IMR-90 (cell line): ENCODE measurements at regions not wholly inside any gene's neighbourhood (a gene's known extent, or its start where the extent isn't known, plus 50 kb on each side); places are given as distances from the start of the nearest gene placed in this dataset.

Experiments used
- ATAC-seq: fragments of 200-7000 bp; cut with Tn5 transposase; 2 replicates; pipeline ENCODE4 v1.9.1; 2020; ENCODE audit warnings: low read depth, mild to moderate bottlenecking, moderate library complexity
- BruUV-seq: library from RNA; stranded (reverse); fragments of 400-500 nt; replicated peaks from 2 replicates; lab custom pipeline; 2021; lab: Mats Ljungman, UMichigan
- CTCF ChIA-PET: fragments of 300-600 bp; formaldehyde crosslinking; extraction: SDS; loops from one replicate; lab custom pipeline; 2021; ENCODE audit warnings: antibody characterized with exemption; lab: Yijun Ruan, JAX
- POLR2A ChIA-PET: fragments of 300-600 bp; sonication (Branson Sonifier 250); formaldehyde crosslinking; loops from one replicate; lab custom pipeline; 2022; ENCODE audit warnings: antibody characterized with exemption; ENCODE audit not compliant: unreplicated experiment; lab: Charles Lee
- DNase-seq: peaks from one replicate; pipeline ENCODE4 v3.0.0; 2013
- H2AFZ ChIP-seq: replicated peaks from 2 replicates; pipeline ENCODE3; 2013; ENCODE audit warnings: low read length, mild to moderate bottlenecking; ENCODE audit not compliant: poor library complexity
- H2AK5ac ChIP-seq: 2 replicates; pipeline ENCODE4 v1.6.1; 2013; ENCODE audit warnings: low read depth, low read length, inconsistent platforms
- H2AK9ac ChIP-seq: replicated peaks from 2 replicates; pipeline ENCODE3; 2013; ENCODE audit warnings: mild to moderate bottlenecking, low read depth, low read length, moderate library complexity; ENCODE audit not compliant: poor library complexity
- H2BK120ac ChIP-seq: 2 replicates; pipeline ENCODE4 v1.6.1; 2013; ENCODE audit warnings: low read depth, low read length, inconsistent platforms
- H2BK15ac ChIP-seq: 3 replicates; pipeline ENCODE4 v1.6.1; 2013; ENCODE audit warnings: low read depth, low read length, inconsistent platforms
- H2BK20ac ChIP-seq: 2 replicates; pipeline ENCODE4 v1.6.1; 2013; ENCODE audit warnings: low read depth, mild to moderate bottlenecking, inconsistent platforms, low read length, moderate library complexity
- H2BK5ac ChIP-seq: 2 replicates; pipeline ENCODE4 v1.6.1; 2013; ENCODE audit warnings: mild to moderate bottlenecking, low read depth, low read length, inconsistent platforms; ENCODE audit not compliant: poor library complexity, severe bottlenecking
- H3K14ac ChIP-seq: replicated peaks from 2 replicates; pipeline ENCODE4 v1.6.1; 2013; ENCODE audit warnings: low read depth, low read length, inconsistent platforms
- H3K18ac ChIP-seq: 2 replicates; pipeline ENCODE4 v1.6.1; 2013; ENCODE audit warnings: low read depth, low read length, control low read depth
- H3K23ac ChIP-seq: 2 replicates; pipeline ENCODE4 v1.6.1; 2013; ENCODE audit warnings: low read depth, low read length, inconsistent platforms
- H3K27ac ChIP-seq: 2 replicates; pipeline ENCODE4 v1.5.1; 2013; ENCODE audit warnings: mild to moderate bottlenecking, control low read depth, low read length; ENCODE audit not compliant: insufficient read depth
- H3K27me3 ChIP-seq: 2 replicates; pipeline ENCODE4 v1.6.1; 2013; ENCODE audit warnings: low read length; ENCODE audit not compliant: control insufficient read depth, insufficient read depth
- H3K36me3 ChIP-seq: 2 replicates; pipeline ENCODE4 v1.6.1; 2013; ENCODE audit warnings: low read length, mixed read lengths; ENCODE audit not compliant: control insufficient read depth, insufficient read depth
- H3K4ac ChIP-seq: 2 replicates; pipeline ENCODE4 v1.6.1; 2013; ENCODE audit warnings: low read depth, low read length, inconsistent platforms
- H3K4me1 ChIP-seq: 2 replicates; pipeline ENCODE4 v1.6.1; 2013; ENCODE audit warnings: low read length, mixed read lengths; ENCODE audit not compliant: control insufficient read depth, insufficient read depth
- H3K4me2 ChIP-seq: 2 replicates; pipeline ENCODE4 v1.6.1; 2013; ENCODE audit warnings: low read depth, mild to moderate bottlenecking, control low read depth, low read length, moderate library complexity
- H3K4me3 ChIP-seq: 2 replicates; pipeline ENCODE4 v1.5.1; 2013; ENCODE audit warnings: low read depth, mild to moderate bottlenecking, control low read depth, low read length, moderate library complexity; ENCODE audit not compliant: insufficient read depth
- H3K56ac ChIP-seq: 2 replicates; pipeline ENCODE4 v1.6.1; 2013; ENCODE audit warnings: low read length, inconsistent platforms; ENCODE audit not compliant: insufficient read depth; ENCODE audit errors: extremely low read depth
- H3K79me1 ChIP-seq, 2 experiments: 2 replicates each; pipeline ENCODE4 v1.6.1; 2013; ENCODE audit warnings: low read length in 2 of 2, inconsistent platforms in 1 of 2, low read depth in 1 of 2
- H3K9ac ChIP-seq: 2 replicates; pipeline ENCODE4 v1.6.1; 2013; ENCODE audit warnings: low read depth, low read length, control low read depth
- H3K9me1 ChIP-seq: 2 replicates; pipeline ENCODE4 v1.6.1; 2013; ENCODE audit warnings: low read length, inconsistent platforms; ENCODE audit not compliant: insufficient read depth
- H3K9me3 ChIP-seq: 2 replicates; pipeline ENCODE4 v1.6.1; 2013; ENCODE audit warnings: low read length; ENCODE audit not compliant: control insufficient read depth, insufficient read depth
- H4K20me1 ChIP-seq: 2 replicates; pipeline ENCODE4 v1.6.1; 2013; ENCODE audit warnings: low read length, inconsistent platforms; ENCODE audit not compliant: insufficient read depth
- H4K5ac ChIP-seq: 2 replicates; pipeline ENCODE4 v1.6.1; 2013; ENCODE audit warnings: mild to moderate bottlenecking, low read depth, low read length, control low read depth
- H4K8ac ChIP-seq, 2 experiments: 2 replicates each; pipeline ENCODE4 v1.6.1; 2013; ENCODE audit warnings: low read depth in 2 of 2, low read length in 2 of 2, control low read depth in 1 of 2, inconsistent platforms in 1 of 2
- H4K91ac ChIP-seq: 2 replicates; pipeline ENCODE4 v1.6.1; 2013; ENCODE audit warnings: low read depth, low read length, inconsistent platforms; ENCODE audit not compliant: insufficient read depth
- BHLHE40 ChIP-seq: fragments of 150-350 bp; IDR thresholded peaks from 2 replicates; pipeline ENCODE4 v1.6.1; 2016; ENCODE audit warnings: mild to moderate bottlenecking, low read depth, low read length
- CEBPB ChIP-seq: IDR thresholded peaks from 2 replicates; pipeline ENCODE4 v1.6.1; 2012; ENCODE audit warnings: low read depth, low read length, improper control_type of control experiment
- CHD1 ChIP-seq: IDR thresholded peaks from 2 replicates; pipeline ENCODE4 v1.6.1; 2012; ENCODE audit warnings: low read depth, low read length, improper control_type of control experiment
- FOS ChIP-seq: fragments of 150-350 bp; IDR thresholded peaks from 2 replicates; pipeline ENCODE4 v1.6.1; 2016; ENCODE audit warnings: low read depth, low read length
- MAFK ChIP-seq: IDR thresholded peaks from 2 replicates; pipeline ENCODE4 v1.6.1; 2012; ENCODE audit warnings: low read depth, low read length, improper control_type of control experiment
- MXI1 ChIP-seq: IDR thresholded peaks from 2 replicates; pipeline ENCODE4 v1.6.1; 2012; ENCODE audit warnings: low read depth, mild to moderate bottlenecking, low read length, moderate library complexity, borderline replicate concordance
- NFE2L2 ChIP-seq: fragments of 150-350 bp; IDR thresholded peaks from 2 replicates; pipeline ENCODE4 v1.6.1; 2016; ENCODE audit warnings: low read depth, mild to moderate bottlenecking, low read length
- POLR2A ChIP-seq: IDR thresholded peaks from 2 replicates; pipeline ENCODE4 v1.6.1; 2012; ENCODE audit warnings: mild to moderate bottlenecking, low read depth, low read length
- RAD21 ChIP-seq: IDR thresholded peaks from 2 replicates; pipeline ENCODE4 v1.6.1; 2012; ENCODE audit warnings: low read length, improper control_type of control experiment
- RCOR1 ChIP-seq: IDR thresholded peaks from 2 replicates; pipeline ENCODE4 v1.6.1; 2012; ENCODE audit warnings: mild to moderate bottlenecking, low read length, improper control_type of control experiment; ENCODE audit not compliant: insufficient replicate concordance
- RFX5 ChIP-seq: IDR thresholded peaks from 2 replicates; pipeline ENCODE4 v1.8.0; 2012; ENCODE audit warnings: low read depth, mild to moderate bottlenecking, low read length, moderate library complexity
- SMC3 ChIP-seq: fragments of 150-350 bp; IDR thresholded peaks from 2 replicates; pipeline ENCODE4 v1.6.1; 2016; ENCODE audit warnings: low read depth, mild to moderate bottlenecking, antibody characterized with exemption, low read length, moderate library complexity
- WGBS, 2 experiments: methylation state at CpG; one replicate each; pipeline versions ENCODE4 v1.1.5 to v1.1.7; 2013; ENCODE audit warnings: missing lambda C conversion rate in 2 of 2; ENCODE audit not compliant: insufficient read length in 1 of 2; ENCODE audit errors: extremely low coverage in 2 of 2; 5-methylcytosine and 5-hydroxymethylcytosine counted together
- dilution Hi-C: fragments of 300-500 bp; cut with HindIII; formaldehyde crosslinking; loops from one replicate; pipeline ENCODE4 v1.14.3; 2018; ENCODE audit warnings: low sequenced_read_pairs; ENCODE audit not compliant: unreplicated experiment
- in situ Hi-C: fragments of 300-500 bp; cut with MboI; formaldehyde crosslinking; loops from 3 replicates; pipeline ENCODE4 v1.14.3; 2019; ENCODE audit warnings: low sequenced_read_pairs, inconsistent platforms, mixed read lengths
- intact Hi-C: fragments of 100-400 bp; cut with micrococcal nuclease; formaldehyde crosslinking; loops from 2 replicates; pipeline ENCODE4 v1.10.0; 2022
- TF ChIP-seq, protein P1 (sequence below): fragments of 150-350 bp; IDR thresholded peaks from 2 replicates; pipeline ENCODE4 v1.6.1; 2017; ENCODE audit warnings: mild to moderate bottlenecking, antibody characterized with exemption, low read length, low read depth
- TF ChIP-seq, protein P2 (sequence below): conservative IDR thresholded peaks from 2 replicates; pipeline ENCODE4 v1.5.1; 2012; ENCODE audit warnings: mild to moderate bottlenecking, low read depth, low read length, improper control_type of control experiment

DNA sequence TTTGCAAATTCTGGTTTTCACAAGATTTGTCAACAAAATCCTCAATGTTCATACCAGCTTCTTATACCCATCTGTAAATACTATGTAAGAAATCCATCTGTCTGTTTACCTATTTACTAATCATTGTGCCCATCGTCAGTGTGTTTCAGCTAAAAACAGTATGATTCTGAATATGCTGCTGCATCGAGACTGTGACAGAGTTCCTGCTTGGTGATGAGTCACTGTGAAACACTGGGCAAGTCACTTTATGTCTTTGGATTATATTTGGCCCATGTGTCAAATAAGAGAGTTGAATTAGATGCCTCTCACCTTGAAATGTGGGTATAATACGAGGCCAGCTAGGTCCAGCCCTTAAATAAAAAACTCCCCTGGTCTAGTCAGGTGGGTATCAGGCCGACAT is 79.3 kb downstream of the CBLL2 start:
- H2BK15ac ChIP-seq: no peak overlapping the region
- H3K4ac ChIP-seq: no peak overlapping the region
- CTCF ChIA-PET: interaction anchor here (0.5 kb wide), 1 partner anchor 334 kb away, joined by 3 read pairs; no protein-coding TSS in a partner anchor
- H4K91ac ChIP-seq: no peak overlapping the region
- in situ Hi-C loops (no loop called here), intact Hi-C loops (no loop called here), dilution Hi-C loops (no loop called here)
- H4K5ac ChIP-seq: no peak overlapping the region
- no peaks in the 10 kb centered on the region for H3K4me1 ChIP-seq
- no peaks in the 10 kb centered on the region for H3K36me3 ChIP-seq
- H3K14ac ChIP-seq: no peak overlapping the region
- no peak overlapping the region for H3K4me2 ChIP-seq
- no peaks in the 10 kb centered on the region for H3K9me1 ChIP-seq
- no peak overlapping the region for H3K4me3 ChIP-seq
- no peaks in the 10 kb centered on the region for H3K27me3 ChIP-seq
- no peaks in the 10 kb centered on the region for H4K20me1 ChIP-seq
- no peak overlapping the region for H3K27ac ChIP-seq
- DNase-seq: no peak
- POLR2A ChIA-PET: no interaction called here
- ATAC-seq: no peak
- H2BK5ac ChIP-seq: no peak overlapping the region
- TF ChIP-seq RAD21 (no peak), CHD1 (no peak), NFE2L2 (no peak), MAFK (no peak), RFX5 (no peak), CEBPB (no peak), FOS (no peak), SMC3 (no peak), MXI1 (no peak), RCOR1 (no peak), BHLHE40 (no peak), POLR2A (no peak)
- TF ChIP-seq, protein P1, sequence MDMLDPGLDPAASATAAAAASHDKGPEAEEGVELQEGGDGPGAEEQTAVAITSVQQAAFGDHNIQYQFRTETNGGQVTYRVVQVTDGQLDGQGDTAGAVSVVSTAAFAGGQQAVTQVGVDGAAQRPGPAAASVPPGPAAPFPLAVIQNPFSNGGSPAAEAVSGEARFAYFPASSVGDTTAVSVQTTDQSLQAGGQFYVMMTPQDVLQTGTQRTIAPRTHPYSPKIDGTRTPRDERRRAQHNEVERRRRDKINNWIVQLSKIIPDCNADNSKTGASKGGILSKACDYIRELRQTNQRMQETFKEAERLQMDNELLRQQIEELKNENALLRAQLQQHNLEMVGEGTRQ: no peak
- TF ChIP-seq, protein P2, sequence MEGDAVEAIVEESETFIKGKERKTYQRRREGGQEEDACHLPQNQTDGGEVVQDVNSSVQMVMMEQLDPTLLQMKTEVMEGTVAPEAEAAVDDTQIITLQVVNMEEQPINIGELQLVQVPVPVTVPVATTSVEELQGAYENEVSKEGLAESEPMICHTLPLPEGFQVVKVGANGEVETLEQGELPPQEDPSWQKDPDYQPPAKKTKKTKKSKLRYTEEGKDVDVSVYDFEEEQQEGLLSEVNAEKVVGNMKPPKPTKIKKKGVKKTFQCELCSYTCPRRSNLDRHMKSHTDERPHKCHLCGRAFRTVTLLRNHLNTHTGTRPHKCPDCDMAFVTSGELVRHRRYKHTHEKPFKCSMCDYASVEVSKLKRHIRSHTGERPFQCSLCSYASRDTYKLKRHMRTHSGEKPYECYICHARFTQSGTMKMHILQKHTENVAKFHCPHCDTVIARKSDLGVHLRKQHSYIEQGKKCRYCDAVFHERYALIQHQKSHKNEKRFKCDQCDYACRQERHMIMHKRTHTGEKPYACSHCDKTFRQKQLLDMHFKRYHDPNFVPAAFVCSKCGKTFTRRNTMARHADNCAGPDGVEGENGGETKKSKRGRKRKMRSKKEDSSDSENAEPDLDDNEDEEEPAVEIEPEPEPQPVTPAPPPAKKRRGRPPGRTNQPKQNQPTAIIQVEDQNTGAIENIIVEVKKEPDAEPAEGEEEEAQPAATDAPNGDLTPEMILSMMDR: no peak
- WGBS, 2 experiments: no CpG with 5 or more reads among the region's 4 CpGs
- H3K56ac ChIP-seq: no peak overlapping the region
- no peaks in the 10 kb centered on the region for H3K79me1 ChIP-seq
- H2AK5ac ChIP-seq: no peak overlapping the region
- H2BK20ac ChIP-seq: no peak overlapping the region
- no peak overlapping the region for H3K9ac ChIP-seq
- H2AK9ac ChIP-seq: no peak overlapping the region
- no peak overlapping the region for H3K23ac ChIP-seq
- no peak overlapping the region for H2BK120ac ChIP-seq
- no TSS peak for BruUV-seq
- no peak overlapping the region for H4K8ac ChIP-seq
- H2AFZ ChIP-seq: no peak overlapping the region
- no peak overlapping the region for H3K18ac ChIP-seq
- H3K9me3 ChIP-seq: no peaks in the 10 kb centered on the region
